HFF-Myc (cell line): ENCODE measurements at regions not wholly inside any gene's neighbourhood (a gene's known extent, or its start where the extent isn't known, plus 50 kb on each side); places are given as distances from the start of the nearest gene placed in this dataset.

ENCODE experiments used
- DNase-seq: peaks from one replicate; pipeline ENCODE4 v3.0.0-alpha.2; 2011; ENCODE audit warnings: low read depth; ENCODE audit errors: extremely low read depth
- H3K4me3 ChIP-seq: replicated peaks from 2 replicates; pipeline ENCODE4 v1.5.1; 2011; ENCODE audit warnings: low read depth, mild to moderate bottlenecking, control low read depth, low read length
- TF ChIP-seq, protein P1 (sequence below): IDR thresholded peaks from 2 replicates; pipeline ENCODE4 v1.5.1; 2012; ENCODE audit warnings: mild to moderate bottlenecking, low read depth, low read length, control low read depth; ENCODE audit errors: missing control alignments

- DNase-seq = no peak
- TF ChIP-seq, protein P1, sequence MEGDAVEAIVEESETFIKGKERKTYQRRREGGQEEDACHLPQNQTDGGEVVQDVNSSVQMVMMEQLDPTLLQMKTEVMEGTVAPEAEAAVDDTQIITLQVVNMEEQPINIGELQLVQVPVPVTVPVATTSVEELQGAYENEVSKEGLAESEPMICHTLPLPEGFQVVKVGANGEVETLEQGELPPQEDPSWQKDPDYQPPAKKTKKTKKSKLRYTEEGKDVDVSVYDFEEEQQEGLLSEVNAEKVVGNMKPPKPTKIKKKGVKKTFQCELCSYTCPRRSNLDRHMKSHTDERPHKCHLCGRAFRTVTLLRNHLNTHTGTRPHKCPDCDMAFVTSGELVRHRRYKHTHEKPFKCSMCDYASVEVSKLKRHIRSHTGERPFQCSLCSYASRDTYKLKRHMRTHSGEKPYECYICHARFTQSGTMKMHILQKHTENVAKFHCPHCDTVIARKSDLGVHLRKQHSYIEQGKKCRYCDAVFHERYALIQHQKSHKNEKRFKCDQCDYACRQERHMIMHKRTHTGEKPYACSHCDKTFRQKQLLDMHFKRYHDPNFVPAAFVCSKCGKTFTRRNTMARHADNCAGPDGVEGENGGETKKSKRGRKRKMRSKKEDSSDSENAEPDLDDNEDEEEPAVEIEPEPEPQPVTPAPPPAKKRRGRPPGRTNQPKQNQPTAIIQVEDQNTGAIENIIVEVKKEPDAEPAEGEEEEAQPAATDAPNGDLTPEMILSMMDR = no peak
- H3K4me3 ChIP-seq = no peak overlapping the region
These were observed 193.9 kb upstream of the PPP2R2D start for GRCh38 chr10:131706952-131707351.

DNA sequence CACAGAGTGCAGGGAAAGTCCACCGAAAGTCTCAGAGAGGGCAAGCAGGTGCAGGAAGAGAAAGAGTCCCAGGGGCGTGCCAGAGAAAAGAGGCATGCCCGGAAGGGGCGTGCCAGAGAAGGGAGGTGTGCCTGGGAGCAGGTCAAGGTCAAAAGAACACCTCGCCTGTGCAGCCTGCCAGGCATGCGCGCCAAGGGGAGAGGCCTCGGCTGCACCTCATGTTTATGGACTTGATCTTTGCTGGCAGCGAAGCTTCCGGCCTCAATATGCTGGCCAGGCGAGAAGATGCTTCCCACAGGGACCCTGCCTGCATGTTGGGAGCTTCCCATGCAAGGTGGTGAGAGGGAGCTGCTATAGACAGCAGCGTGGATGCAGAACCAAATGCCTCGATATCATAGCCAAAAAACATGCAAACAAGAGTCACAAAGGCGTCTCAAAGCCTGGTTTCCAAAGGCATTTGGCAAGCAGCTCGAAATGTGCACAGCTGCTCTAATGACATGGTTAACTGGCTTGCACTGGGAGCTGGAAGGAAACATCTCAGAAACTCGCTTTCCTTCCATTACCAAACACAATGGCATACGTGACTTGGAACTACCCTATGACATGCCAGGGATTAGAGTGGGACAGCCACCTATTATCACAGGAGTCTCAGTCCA lies 192.5 kb upstream of the PPP2R2D start:
- TF ChIP-seq, protein P1 = no peak
- H3K4me3 ChIP-seq = no peak overlapping the region
- DNase-seq = no peak

DNA sequence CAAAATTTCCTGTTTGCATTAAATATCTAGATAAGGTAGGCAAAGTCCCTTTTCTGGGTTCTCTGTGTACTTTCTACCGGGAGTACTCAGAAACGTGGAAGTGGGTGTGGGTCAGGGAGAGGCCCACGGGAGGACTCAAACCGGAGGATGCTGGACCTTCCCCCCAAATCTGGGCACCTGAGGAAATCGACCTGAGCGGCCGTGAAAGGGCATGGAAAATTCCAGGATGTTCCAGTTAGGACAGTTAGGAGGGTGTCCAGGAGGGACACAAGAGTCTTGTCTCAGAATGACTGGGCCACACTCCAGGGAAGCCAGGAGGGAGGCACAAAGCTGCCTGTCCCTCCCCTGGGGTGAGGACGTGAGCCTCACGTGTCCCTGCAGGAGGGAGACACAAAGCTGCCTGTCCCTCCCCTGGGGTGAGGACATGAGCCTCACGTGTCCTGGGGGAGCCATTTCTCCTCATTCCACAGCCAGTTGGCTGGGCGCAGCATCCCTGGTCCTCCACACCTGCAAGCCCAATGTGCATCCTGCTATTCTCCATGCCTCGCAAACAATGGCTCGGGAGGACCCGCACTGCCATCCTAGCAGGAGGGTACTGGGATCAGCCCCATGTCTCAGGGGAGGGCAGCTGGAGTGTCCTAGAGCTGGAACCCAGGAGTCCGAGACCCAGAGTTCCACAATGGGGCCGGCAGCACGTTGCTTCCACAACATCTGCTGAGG lies 190.5 kb upstream of the PPP2R2D start:
- DNase-seq = no peak
- TF ChIP-seq, protein P1 = no peak
- H3K4me3 ChIP-seq = no peak overlapping the region

DNA sequence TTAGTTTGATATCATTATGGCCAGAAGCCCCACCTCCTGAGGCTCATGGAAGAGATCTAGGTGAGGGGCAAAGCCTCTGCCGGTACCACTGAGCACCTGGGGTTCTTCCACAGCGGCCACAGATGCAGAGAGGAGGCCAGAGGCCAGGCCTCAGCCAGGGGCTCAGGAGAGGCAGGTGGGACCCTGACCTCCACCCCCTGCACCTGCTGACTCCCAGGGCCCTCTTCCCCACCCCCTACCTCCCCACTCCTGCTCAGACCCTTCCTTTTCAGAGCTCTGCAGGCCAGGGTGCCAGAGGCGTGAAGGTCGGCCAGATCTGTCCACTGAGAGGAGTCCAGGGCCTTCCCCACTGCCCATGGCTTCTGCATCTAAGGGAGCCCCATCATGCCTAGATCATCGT lies 178.7 kb upstream of the PPP2R2D start:
- no peak overlapping the region for H3K4me3 ChIP-seq
- no peak for DNase-seq
- TF ChIP-seq, protein P1 = no peak

- no peak overlapping the region for H3K4me3 ChIP-seq
- DNase-seq = no peak
- TF ChIP-seq, protein P1 = no peak
These were observed 178.1 kb upstream of the PPP2R2D start for GRCh38 chr10:131722525-131723264.

DNA sequence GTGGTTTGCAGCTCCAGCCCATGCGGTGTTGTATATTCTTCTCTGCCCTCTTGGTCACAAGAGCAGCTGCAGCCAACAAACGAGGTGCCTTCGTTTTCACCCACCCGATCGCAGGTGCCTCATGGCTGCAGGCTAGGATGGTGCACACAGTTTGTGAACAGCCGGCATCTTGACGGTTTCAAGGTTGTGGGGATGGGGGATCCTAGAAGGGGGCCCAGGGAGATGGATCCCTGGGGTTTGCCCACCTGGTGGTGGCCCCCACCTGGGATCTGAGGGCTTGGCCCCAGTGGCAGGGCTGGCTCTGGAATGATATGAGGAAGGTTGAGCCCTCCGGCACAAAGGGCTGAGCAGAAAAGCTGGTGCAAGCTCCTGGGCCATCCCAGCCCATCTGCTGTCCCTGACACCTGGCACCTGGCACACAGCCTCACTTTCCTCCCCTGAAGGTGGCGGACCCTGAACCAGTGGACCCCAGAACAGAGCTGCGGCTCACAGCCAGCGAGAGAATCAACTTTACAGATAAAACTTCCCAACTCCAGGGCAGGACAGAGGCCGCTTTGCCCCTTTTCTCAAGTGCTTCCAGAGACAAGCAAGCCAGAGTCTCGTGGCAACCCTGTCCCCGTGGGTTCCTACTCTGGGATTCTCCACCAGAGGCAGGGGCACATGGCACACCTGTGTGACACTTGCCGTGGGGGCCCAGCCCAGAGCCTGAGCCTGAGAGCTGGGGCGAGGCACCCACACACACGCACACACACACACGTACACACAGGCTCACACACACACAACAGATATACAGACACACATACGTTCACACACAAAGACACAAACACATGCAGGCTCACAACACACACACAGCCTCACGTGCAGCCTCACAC lies 177.3 kb upstream of the PPP2R2D start:
- no peak for DNase-seq
- TF ChIP-seq, protein P1 = no peak
- no peak overlapping the region for H3K4me3 ChIP-seq
